ENCODE measurements at regions not wholly inside any gene's neighbourhood (a gene's known extent, or its start where the extent isn't known, plus 50 kb on each side); places are given as distances from the start of the nearest gene placed in this dataset.

- no peak for TF ChIP-seq CTCF (IDR thresholded peaks at IDR 0.05; ENCODE audit: borderline replicate concordance, extremely low read depth, low read length, poor library complexity, severe bottlenecking)
- no peak for TF ChIP-seq EZH2 (IDR thresholded peaks at IDR 0.05; ENCODE audit: borderline replicate concordance, low read depth, low read length, severe bottlenecking)
Observed at GRCh38 chr12:124395284-124395752, 100.4 kb downstream of the RFLNA start.
